ENCODE measurements at regions not wholly inside any gene's neighbourhood (a gene's known extent, or its start where the extent isn't known, plus 50 kb on each side); places are given as distances from the start of the nearest gene placed in this dataset.

GRCh38 chr4:14428125-14428524 lies 574.2 kb upstream of the CPEB2 start:
- TF ChIP-seq SUZ12 (IDR thresholded peaks at IDR 0.05; ENCODE audit: extremely low read depth, insufficient read depth, insufficient read length) (no peak), YY1 (IDR thresholded peaks at IDR 0.05; ENCODE audit: insufficient read depth, insufficient read length) (no peak), ZNF274 (IDR thresholded peaks at IDR 0.05; ENCODE audit: low read depth, low read length) (no peak)
- no peaks in the 10 kb centered on the region for H3K36me3 ChIP-seq (ENCODE audit: insufficient read depth, insufficient read length, low read length)
- H3K27me3 ChIP-seq (ENCODE audit: insufficient read depth, insufficient read length) = no peaks in the 10 kb centered on the region
- H3K4me1 ChIP-seq (ENCODE audit: insufficient read depth, insufficient read length) = no peaks in the 10 kb centered on the region
- H3K9me3 ChIP-seq (ENCODE audit: insufficient read depth, low read length) = peaks cover 13% of the 10 kb centered on the region; the same call in 1 of the 2 replicates
- no peak overlapping the region for H3K9ac ChIP-seq (ENCODE audit: insufficient read length, low read depth)
- DNase-seq (ENCODE audit: low read depth, low spot score) = no peak
- no peak overlapping the region for H3K4me3 ChIP-seq (ENCODE audit: insufficient read length, low read depth)

DNA sequence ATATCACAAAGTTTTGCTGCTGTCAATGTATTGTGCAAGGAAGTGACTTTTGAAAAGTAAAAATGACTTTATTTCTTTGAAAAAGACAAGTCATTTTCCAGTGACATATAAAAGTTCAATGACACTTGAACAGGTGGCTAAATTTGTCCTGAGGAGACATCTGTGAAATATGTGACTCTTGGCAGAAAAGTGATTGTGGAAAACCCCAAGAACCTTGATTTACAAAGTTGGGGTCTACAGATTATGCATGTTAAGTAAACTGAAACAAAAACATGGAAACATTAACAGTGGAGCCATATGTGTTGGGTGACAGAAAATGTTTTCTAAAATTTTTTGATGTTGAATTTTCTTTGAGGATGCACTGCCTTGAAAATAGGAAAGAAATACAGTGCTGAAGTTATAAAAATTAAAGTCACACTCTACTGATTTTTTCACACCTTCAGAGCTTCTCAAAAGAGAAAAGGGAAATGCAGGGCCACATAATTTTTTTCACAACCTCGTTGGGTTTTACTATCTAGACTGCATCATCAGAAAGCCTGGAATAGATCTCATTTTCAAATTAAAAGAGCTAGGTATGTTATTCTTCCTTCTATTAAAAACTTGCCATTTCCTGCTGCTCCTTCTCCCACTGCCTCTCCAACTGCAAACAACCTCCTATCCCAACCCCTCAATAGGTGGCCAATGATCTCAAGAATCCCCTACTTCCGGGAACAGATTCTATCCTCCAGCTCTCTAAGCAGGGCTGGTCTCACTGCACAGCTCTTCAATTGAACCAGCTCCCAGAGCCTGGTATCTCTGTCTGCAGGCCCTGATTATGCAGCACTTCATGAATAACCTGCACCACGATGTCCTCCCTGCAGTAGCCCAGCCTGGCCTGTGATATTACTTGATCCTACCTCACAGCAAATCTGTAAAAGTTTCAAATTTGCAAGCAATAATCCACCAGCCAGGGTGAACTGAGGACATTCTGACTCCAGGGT lies 570.8 kb upstream of the CPEB2 start:
- no peaks in the 10 kb centered on the region for H3K36me3 ChIP-seq (ENCODE audit: insufficient read depth, insufficient read length, low read length)
- DNase-seq (ENCODE audit: low read depth, low spot score) = no peak
- no peaks in the 10 kb centered on the region for H3K4me1 ChIP-seq (ENCODE audit: insufficient read depth, insufficient read length)
- no peak overlapping the region for H3K4me3 ChIP-seq (ENCODE audit: insufficient read length, low read depth)
- H3K27me3 ChIP-seq (ENCODE audit: insufficient read depth, insufficient read length) = no peaks in the 10 kb centered on the region
- no peak overlapping the region for H3K9ac ChIP-seq (ENCODE audit: insufficient read length, low read depth)
- TF ChIP-seq ZNF274 (IDR thresholded peaks at IDR 0.05; ENCODE audit: low read depth, low read length) (no peak), SUZ12 (IDR thresholded peaks at IDR 0.05; ENCODE audit: extremely low read depth, insufficient read depth, insufficient read length) (no peak), YY1 (IDR thresholded peaks at IDR 0.05; ENCODE audit: insufficient read depth, insufficient read length) (no peak)
- H3K9me3 ChIP-seq (ENCODE audit: insufficient read depth, low read length) = peaks cover 9% of the 10 kb centered on the region; the same call in 1 of the 2 replicates

DNA sequence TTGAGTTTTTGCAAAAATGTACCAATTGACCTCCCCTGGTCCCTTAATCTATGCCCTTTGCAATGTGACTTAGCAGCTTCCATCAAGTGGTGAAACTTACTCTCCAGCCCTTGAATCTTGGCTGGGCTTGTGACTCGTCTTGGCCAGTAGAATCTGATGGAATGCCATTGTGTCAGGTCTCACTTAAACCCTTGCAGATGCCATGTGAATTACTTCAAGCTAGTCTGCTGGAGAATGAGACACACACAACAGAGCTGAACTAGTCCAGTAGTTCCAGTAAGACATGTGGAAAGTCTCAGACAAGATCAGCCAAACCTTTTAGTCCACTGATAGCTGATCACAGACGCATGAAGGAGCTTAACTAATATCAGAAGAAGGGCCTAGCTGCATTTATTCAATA lies 567.8 kb upstream of the CPEB2 start:
- no peak overlapping the region for H3K4me3 ChIP-seq (ENCODE audit: insufficient read length, low read depth)
- no peaks in the 10 kb centered on the region for H3K36me3 ChIP-seq (ENCODE audit: insufficient read depth, insufficient read length, low read length)
- H3K27me3 ChIP-seq (ENCODE audit: insufficient read depth, insufficient read length) = no peaks in the 10 kb centered on the region
- no peak overlapping the region for H3K9ac ChIP-seq (ENCODE audit: insufficient read length, low read depth)
- TF ChIP-seq ZNF274 (IDR thresholded peaks at IDR 0.05; ENCODE audit: low read depth, low read length) (no peak), YY1 (IDR thresholded peaks at IDR 0.05; ENCODE audit: insufficient read depth, insufficient read length) (no peak), SUZ12 (IDR thresholded peaks at IDR 0.05; ENCODE audit: extremely low read depth, insufficient read depth, insufficient read length) (no peak)
- no peaks in the 10 kb centered on the region for H3K4me1 ChIP-seq (ENCODE audit: insufficient read depth, insufficient read length)
- no peak for DNase-seq (ENCODE audit: low read depth, low spot score)
- H3K9me3 ChIP-seq (ENCODE audit: insufficient read depth, low read length) = no peaks in the 10 kb centered on the region

DNA sequence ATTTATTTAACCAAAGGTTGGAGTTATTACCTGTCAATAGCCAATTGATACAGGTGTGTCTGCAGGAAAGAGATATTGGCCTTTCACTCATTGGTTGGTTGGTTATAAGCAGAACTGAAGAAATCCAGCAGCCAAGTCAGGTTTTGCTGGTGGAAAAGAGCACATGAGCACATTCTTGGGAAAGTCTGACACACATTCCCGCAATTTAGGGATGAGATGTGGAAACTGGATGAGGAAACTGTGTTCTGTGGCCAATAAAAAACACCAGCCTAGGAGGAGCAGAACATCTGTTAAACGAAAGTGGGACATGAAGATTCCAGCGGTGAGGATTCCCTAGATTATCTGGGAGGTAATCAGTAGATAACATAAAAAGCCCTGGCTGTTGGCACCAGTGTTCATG lies 567.4 kb upstream of the CPEB2 start:
- no peaks in the 10 kb centered on the region for H3K4me1 ChIP-seq (ENCODE audit: insufficient read depth, insufficient read length)
- DNase-seq (ENCODE audit: low read depth, low spot score) = no peak
- H3K27me3 ChIP-seq (ENCODE audit: insufficient read depth, insufficient read length) = no peaks in the 10 kb centered on the region
- no peak overlapping the region for H3K4me3 ChIP-seq (ENCODE audit: insufficient read length, low read depth)
- H3K9ac ChIP-seq (ENCODE audit: insufficient read length, low read depth) = no peak overlapping the region
- no peaks in the 10 kb centered on the region for H3K36me3 ChIP-seq (ENCODE audit: insufficient read depth, insufficient read length, low read length)
- no peaks in the 10 kb centered on the region for H3K9me3 ChIP-seq (ENCODE audit: insufficient read depth, low read length)
- TF ChIP-seq YY1 (IDR thresholded peaks at IDR 0.05; ENCODE audit: insufficient read depth, insufficient read length) (no peak), SUZ12 (IDR thresholded peaks at IDR 0.05; ENCODE audit: extremely low read depth, insufficient read depth, insufficient read length) (no peak)

DNA sequence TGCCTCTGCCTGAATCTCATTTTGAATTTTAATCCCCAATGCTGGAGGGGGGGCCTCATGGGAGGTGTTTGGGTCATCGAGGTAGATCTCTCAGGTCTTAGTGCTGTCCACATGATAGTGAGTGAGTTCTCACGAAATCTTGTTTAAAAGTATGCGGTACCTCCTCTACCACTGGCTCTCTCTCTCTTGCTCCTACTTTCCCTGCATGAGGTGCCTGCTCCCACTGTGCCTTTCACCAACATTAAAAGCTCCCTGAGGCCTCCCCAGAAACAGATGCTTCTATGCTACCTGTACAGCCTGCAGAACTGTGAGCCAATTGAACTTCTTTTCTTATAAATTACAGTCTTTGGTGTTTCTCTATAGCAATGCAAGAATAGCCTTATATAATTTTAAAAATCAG lies 560.7 kb upstream of the CPEB2 start:
- Histone ChIP-seq H3K9ac (ENCODE audit: insufficient read length, low read depth) (no peak overlapping the region), H3K4me1 (ENCODE audit: insufficient read depth, insufficient read length) (no peaks in the 10 kb centered on the region), H3K36me3 (ENCODE audit: insufficient read depth, insufficient read length, low read length) (no peaks in the 10 kb centered on the region), H3K27me3 (ENCODE audit: insufficient read depth, insufficient read length) (no peaks in the 10 kb centered on the region), H3K9me3 (ENCODE audit: insufficient read depth, low read length) (no peaks in the 10 kb centered on the region), H3K4me3 (ENCODE audit: insufficient read length, low read depth) (no peak overlapping the region)
- DNase-seq (ENCODE audit: low read depth, low spot score) = no peak
- no peak for TF ChIP-seq ZNF274 (IDR thresholded peaks at IDR 0.05; ENCODE audit: low read depth, low read length)
- no peak for TF ChIP-seq SUZ12 (IDR thresholded peaks at IDR 0.05; ENCODE audit: extremely low read depth, insufficient read depth, insufficient read length)
- TF ChIP-seq YY1 (IDR thresholded peaks at IDR 0.05; ENCODE audit: insufficient read depth, insufficient read length) = no peak

DNA sequence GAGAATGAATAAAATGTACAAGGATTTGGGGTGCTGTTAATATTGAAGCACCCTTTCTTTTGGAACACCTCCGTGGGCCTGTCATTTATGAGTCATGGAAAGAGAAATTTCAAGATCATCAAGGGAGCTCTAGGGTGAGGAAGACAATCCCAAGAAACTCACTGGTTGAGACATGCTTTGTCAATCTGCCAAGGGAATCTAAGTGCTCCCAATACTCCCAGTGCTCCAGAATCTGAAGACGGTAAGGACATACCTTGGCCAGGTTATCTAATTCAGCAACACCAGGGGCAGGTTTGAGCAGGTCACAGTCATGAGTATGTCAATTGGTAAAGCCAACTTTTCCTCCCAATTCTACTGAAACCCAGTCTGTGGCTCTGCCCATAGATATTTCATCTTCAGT lies 556.4 kb upstream of the CPEB2 start:
- Histone ChIP-seq H3K36me3 (ENCODE audit: insufficient read depth, insufficient read length, low read length) (no peaks in the 10 kb centered on the region), H3K4me3 (ENCODE audit: insufficient read length, low read depth) (no peak overlapping the region), H3K9me3 (ENCODE audit: insufficient read depth, low read length) (no peaks in the 10 kb centered on the region), H3K27me3 (ENCODE audit: insufficient read depth, insufficient read length) (no peaks in the 10 kb centered on the region), H3K9ac (ENCODE audit: insufficient read length, low read depth) (no peak overlapping the region), H3K4me1 (ENCODE audit: insufficient read depth, insufficient read length) (no peaks in the 10 kb centered on the region)
- DNase-seq (ENCODE audit: low read depth, low spot score) = no peak
- TF ChIP-seq YY1 (IDR thresholded peaks at IDR 0.05; ENCODE audit: insufficient read depth, insufficient read length) = no peak
- TF ChIP-seq SUZ12 (IDR thresholded peaks at IDR 0.05; ENCODE audit: extremely low read depth, insufficient read depth, insufficient read length) = no peak
- no peak for TF ChIP-seq ZNF274 (IDR thresholded peaks at IDR 0.05; ENCODE audit: low read depth, low read length)

DNA sequence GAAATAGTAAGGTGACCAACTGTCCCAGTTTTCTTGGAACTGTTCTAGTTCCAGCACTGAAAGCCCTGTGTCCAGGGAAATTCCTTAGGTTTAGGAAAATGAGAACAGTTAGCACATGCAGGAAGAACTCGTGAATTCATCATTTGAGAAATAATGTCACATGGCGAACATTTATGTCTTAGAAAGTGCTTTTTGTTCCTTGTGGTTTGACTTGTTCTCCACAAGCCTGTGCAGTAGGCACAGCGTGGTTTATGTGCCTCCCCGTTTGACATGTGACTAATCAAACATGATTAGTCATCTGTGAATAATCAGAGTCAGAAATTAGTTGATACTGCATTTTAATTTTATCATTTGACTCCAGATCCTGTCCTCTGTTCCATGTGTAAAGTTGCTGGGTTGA lies 556.0 kb upstream of the CPEB2 start:
- DNase-seq (ENCODE audit: low read depth, low spot score) = no peak
- Histone ChIP-seq H3K36me3 (ENCODE audit: insufficient read depth, insufficient read length, low read length) (no peaks in the 10 kb centered on the region), H3K9me3 (ENCODE audit: insufficient read depth, low read length) (no peaks in the 10 kb centered on the region), H3K4me3 (ENCODE audit: insufficient read length, low read depth) (no peak overlapping the region), H3K9ac (ENCODE audit: insufficient read length, low read depth) (no peak overlapping the region), H3K27me3 (ENCODE audit: insufficient read depth, insufficient read length) (no peaks in the 10 kb centered on the region), H3K4me1 (ENCODE audit: insufficient read depth, insufficient read length) (no peaks in the 10 kb centered on the region)
- no peak for TF ChIP-seq SUZ12 (IDR thresholded peaks at IDR 0.05; ENCODE audit: extremely low read depth, insufficient read depth, insufficient read length)
- TF ChIP-seq YY1 (IDR thresholded peaks at IDR 0.05; ENCODE audit: insufficient read depth, insufficient read length) = no peak
- no peak for TF ChIP-seq ZNF274 (IDR thresholded peaks at IDR 0.05; ENCODE audit: low read depth, low read length)

Measured in NT2/D1 (cell line).